GM19328 (cell line): ENCODE measurements at regions not wholly inside any gene's neighbourhood (a gene's known extent, or its start where the extent isn't known, plus 50 kb on each side); places are given as distances from the start of the nearest gene placed in this dataset.
"Not testable (repeated sequence)": the region's sequence is repeated elsewhere in the genome, so short reads cannot be mapped to it uniquely, and the experiment has no call there.

Source experiments
- ATAC-seq: cut with Tn5 transposase; IDR thresholded peaks from one replicate; pipeline ENCODE4 v1.9.1; 2021; ENCODE audit warnings: mild to moderate bottlenecking, moderate library complexity; ENCODE audit not compliant: unreplicated experiment

DNA sequence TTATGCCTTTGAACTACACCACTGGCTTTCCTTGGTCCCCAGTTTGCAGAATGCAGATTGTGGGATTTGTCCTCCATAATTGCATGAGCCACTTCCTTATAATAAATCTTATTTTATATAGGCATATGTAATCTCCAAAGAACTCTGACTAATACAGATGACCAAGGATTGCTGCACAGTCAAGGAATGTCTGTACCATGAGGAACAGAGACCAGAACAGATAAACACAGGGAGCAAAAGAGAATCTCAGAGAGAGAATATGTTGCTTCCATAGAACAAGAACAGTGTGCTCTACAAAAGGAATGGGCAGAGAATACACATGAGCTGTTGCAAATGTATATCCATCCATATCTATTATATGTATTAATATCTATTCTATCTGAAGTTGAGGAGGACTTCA is 111.1 kb downstream of the ADRA2C start:
- no peak for ATAC-seq

DNA sequence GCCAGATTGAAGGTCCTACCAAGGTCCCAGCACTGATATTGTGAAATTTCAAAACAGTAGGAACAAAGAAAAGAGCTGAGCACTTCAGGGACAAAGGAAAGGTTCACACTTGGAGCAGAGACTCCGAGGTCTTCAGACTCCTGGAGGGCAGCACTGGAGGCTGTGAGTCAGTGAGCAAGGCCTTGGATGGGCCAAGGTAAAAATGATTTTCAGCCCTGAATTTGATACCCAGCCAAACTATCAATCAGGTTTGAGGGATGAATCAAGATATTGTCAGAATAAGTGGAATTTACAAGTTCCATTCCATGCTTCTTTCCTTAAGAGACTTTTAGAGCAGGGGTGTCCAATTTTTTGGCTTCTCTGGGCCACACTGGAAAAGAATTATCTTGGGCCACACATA is 111.7 kb downstream of the ADRA2C start:
- no peak for ATAC-seq

DNA sequence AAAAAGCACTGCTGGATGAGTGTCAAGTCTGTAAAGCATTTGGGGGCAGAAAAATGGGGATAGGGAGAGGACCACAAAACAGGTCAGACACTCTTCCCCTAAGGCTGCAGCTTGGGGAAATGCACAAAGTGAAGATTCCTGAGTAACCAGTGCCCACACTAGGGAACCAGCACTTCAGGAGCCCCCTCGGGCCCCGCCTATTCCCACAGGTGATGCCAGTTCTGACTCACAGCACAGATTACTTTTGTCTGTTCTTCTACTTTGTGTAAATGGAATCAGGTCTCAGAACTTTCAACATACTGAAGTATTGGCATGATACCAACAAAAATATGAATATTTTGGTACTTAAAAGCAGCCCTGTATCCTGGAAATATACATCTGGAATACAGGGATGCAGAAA is 112.5 kb downstream of the ADRA2C start:
- ATAC-seq: no peak

DNA sequence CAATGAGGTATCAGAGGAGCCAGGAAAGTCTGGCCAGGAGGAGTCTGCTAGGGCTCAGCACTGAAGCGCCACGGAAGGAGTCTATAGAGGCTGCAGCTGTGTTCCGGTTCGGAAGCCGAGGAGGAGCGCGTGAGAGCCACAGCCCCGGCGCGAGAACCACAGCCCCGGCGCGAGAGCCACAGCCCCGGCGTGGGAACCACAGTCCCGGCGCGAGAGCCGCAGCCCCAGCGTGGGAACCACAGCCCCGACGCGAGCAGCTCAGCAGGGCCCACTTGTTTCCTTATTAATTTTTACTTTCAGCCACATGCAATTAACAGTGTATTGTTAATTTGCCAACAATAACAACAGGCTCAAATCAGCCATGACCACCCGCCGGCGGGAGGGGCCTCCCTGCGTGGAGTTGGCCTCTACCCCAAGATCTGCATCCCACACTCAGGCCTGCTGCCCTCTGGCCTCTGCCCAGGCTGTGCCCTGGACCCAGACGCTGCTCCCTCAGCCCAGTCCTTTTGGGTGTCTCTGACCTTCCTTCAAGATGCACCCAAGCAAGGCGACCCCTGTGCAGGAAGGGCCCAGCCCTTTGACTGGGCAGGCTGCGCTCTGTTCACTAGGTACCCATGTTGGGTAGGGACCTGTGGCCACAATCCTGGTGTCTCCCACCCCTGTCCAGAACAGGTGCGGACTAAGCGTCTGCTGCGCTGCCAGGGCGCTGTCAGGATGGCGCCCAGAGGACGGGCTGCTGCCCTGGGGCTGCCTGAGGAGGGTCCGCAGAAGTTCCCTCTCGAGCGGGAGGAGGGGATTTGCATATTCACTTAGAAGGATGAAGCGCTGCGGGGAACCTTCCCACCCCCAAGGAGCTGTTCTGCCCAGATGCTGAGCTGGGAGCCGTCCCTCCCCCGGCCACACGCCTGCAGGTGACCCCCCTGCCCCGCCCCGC is 113.8 kb downstream of the ADRA2C start:
- no peak for ATAC-seq

DNA sequence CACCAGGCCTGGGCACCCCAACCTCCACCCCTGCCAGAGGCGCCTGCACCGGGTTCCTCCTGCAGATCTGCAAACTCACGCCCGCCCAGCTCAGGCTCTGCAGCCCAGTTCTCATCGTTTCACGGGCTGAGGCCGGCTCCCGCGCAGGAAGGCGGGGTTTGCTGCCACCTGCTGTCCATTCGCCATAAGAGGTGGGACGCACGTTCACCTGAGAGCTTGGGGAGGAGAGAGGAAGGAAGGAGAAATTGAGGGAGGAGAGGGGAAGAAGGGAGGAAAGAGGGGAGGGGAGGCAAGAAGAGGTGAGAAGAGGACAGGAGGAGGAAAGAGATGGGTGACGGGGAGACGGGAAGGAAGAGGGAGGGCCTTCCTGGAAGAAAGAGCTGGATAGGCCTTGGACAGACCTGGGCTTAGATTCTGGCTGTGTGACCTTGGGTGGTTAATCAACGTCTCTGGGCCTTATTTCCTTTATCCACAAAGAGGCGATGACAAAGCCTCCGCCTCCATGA is 114.5 kb downstream of the ADRA2C start:
- ATAC-seq: no peak

DNA sequence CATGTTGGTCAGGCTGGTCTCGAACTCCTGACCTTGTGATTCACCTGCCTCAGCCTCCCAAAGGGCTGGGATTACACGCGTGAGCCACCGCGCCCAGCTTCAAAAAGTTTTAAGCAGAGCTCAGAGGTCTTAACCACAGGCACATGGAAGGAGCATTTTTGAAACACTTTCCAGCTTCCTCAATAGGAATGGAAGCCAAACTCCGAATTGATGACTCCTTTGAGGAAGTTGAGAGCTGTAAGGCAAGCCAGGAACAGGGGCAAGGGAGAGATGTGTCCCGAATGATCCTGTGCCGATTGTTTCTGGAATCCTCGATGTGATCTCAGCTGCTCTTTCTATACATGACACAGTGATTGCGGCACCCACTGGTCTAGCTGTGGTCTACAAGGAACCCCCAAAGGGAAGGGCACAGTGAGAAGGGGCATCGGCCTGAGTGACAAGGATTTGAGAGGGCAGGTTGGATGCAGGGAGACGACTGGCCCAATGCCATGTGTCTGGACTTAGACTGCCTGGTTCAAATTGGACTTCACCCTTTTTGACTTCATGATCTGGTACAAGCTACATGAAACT is 116.2 kb downstream of the ADRA2C start:
- ATAC-seq: not testable (repeated sequence)

DNA sequence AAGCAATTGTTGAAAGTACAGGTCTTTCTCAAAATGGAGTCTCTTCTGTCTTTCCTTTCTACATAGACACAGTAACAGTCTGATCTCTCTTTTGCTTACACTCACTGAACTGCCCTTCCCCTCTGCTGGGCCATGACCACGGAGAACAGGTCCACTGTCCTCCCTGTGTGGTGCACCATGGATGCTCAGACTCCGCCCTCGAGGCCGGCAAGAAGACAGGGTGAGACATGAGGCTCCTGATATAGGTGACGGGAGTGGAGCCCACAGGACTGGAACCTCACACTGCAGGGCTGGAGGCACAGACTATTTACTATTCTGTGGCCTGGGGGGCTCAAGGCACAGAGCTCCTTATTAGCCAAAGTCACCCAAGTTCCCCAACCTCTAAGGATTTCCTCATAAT is 118.1 kb downstream of the ADRA2C start:
- ATAC-seq: not testable (repeated sequence)

DNA sequence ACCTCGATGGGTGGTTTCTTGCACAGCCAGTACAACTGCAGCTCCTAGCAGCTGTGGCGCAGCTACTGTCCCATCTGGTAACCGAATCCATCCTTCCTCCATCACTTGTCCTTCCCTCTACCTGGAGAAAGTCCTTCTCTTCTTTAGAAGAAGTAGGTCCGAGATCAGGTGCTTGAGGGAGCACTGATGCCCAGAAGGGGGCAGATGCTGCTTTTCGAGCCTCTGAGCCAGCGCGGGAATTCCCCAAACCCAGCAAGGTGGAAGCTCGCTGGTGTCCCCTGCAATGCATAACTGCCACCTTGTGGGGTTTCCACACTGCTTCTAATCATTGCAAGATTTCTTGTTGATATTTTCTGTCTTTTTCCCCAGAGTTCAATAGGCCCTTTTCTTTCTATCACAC is 127.4 kb downstream of the ADRA2C start:
- not testable (repeated sequence) for ATAC-seq

DNA sequence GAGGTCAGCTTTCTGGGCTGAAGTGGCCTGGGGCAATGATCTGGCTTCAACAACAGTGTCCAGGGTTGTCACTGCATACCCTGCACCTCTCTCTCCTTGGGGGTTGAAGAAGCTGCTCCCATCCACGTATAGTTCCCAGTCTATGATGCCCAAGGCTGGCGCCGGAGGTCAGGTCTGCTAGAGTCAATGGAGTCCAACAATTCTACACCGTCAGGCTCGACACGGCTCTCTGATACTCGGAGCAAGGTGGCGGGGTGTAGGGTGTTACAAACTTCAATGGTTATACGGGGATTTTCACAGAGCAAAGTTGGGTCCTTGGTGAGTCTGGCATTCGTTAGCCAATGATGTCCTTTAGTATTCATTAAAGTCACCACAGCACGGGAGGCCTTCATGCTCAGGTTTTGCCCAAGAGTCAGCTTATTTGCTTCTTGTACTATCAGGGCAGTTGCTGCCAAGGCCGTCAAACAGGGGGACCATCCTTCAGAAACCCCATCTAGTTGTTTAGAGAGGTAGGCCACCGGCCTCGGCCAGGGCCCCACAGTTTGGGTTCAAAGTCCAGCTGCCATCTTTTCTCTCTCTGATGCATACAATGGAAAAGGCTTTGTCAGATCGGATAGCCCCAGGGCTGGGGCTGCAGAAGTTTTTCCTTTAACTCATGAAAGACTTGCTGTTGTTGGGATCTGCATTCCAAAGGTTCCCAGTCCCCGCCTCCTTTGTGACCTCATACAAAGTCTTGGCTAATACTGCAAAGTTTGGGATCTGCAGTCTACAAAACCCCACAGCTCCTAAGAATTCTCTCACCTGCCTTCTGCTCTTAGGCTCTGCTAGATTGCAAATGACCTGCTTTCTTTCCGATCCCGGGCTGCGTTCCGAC is 128.1 kb downstream of the ADRA2C start:
- ATAC-seq: not testable (repeated sequence)

DNA sequence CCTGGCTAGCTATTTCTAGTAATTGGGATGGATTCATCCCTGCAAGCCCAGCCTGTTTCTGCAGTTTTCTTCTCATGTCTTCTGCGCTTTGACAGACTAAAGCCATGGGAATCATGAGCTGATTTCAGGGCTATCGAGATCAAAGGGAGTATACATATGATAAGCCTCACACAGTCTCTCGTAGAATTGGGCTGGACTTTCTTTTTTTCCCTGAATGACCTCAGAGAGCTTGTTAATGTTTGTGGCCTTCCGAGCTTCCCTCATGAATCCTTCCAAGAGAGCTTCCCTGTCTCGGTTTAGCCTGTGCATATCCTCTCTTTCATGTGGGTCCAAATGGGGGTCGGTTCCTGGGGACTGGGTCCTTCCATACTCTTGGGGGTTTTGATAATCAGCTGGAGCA is 130.3 kb downstream of the ADRA2C start:
- no peak for ATAC-seq

DNA sequence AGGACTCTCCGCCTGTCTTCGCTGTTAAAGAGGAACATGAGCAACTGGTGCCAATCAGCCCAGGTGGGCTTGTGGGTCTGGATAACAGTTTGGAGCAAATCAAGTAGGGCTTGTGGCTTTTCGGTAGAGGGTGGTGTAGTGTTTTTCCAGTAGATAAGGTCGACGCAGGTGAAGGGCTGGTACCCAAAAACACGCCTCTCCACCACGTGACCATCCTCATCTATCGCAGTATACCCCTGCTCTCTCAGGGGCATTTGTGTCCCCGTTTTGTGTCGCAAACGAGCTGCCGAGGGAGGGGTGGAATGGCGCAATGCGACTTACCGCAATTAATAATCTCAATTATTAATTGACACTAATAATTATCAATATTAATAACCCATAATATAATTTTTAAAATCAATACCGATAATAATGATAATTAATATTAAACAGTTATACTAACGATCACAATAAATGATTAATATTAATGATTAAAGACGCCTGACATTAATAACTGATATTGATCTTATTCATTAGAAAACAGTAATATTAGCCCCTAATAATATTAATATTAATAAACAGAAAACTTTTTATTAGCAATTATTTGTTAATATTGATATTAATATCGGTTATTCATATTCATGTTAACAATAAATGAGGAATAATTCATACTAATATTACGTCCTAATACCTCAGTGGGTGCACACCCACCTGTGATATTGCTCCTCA is 130.8 kb downstream of the ADRA2C start:
- ATAC-seq: not testable (repeated sequence)

DNA sequence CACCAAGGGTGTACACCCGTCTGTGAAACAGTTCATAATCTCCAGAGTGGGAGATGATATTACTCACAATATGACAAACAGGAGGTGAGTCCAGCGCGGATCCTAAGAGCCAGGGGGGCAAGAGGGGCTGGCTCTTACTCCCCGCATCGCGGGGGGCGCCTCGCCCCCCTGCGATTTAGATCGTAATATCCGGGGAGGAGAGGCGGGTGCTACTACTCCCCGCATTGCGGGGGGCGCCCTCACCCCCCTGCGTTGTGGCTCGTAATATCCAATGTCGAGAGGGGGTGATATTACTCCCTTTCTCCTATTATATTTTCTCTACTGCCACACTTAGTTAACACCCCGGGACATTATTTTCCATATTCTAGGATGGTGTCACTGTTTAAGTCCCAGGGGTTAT is 131.9 kb downstream of the ADRA2C start:
- ATAC-seq: no peak

DNA sequence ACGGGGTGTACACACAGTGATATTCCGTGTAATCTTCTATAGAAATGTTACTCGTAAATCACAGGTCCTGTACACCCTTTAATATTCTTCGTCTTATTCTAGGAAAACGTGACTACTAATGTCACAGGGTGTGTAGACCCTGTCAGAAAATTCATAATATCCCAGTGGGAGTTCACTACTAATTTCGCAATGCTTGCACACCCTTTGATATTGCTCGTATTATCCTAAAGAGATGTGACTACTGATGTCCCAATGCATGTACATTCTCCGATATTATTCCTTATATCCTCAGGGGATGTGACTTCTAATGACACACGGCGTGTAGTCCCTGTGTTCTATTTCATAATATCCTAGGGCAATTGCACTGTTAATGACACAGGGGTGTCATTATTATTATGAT is 132.7 kb downstream of the ADRA2C start:
- ATAC-seq: not testable (repeated sequence)

DNA sequence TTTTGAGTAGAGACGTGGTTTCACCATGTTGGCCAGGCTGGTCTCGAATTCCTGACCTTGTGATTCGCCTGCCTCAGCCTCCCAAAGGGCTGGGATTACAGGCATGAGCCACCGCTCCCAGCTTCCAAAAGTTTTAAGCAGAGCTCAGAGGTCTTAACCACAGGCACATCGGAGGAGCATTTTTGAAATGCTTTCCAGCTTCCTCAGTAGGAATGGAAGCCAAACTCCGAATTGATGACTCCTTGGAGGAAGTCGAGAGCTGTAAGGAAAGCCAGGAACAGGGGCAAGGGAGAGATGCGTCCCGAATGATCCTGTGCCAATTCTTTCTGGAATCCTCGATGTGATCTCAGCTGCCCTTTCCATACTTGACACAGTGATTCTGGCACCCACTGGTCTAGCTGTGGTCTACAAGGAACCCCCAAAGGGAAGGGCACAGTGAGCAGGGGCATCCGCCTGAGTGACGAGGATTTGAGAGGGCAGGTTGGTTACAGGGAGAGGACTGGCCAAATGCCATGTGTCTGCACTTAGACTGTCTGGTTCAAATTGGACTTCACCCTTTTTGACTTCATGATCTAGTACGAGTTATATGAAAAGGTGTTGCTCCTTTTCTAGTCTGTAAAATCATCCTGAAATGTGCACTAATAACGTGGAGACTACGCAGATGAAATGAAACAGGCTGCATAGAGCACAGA is 138.2 kb downstream of the ADRA2C start:
- not testable (repeated sequence) for ATAC-seq

DNA sequence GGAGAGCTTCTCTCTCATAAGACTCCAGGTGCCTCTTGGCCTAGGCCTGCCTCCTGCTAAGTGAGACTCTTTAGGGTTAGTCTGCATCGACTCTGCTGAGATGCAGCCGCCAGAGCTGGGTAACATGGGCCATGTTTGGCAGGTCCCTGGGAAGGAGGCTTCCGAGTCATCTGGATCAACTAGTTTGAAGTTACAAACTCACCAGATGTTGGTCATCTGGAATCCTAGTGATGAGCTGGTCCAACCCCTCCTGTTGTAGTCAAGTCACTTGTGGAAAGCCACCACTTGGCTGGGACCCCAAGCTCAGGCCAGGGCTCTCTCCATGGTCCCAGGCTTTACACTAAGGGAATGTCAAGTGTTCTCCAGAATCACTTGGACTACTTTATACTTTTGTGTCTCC is 143.4 kb downstream of the ADRA2C start:
- not testable (repeated sequence) for ATAC-seq

DNA sequence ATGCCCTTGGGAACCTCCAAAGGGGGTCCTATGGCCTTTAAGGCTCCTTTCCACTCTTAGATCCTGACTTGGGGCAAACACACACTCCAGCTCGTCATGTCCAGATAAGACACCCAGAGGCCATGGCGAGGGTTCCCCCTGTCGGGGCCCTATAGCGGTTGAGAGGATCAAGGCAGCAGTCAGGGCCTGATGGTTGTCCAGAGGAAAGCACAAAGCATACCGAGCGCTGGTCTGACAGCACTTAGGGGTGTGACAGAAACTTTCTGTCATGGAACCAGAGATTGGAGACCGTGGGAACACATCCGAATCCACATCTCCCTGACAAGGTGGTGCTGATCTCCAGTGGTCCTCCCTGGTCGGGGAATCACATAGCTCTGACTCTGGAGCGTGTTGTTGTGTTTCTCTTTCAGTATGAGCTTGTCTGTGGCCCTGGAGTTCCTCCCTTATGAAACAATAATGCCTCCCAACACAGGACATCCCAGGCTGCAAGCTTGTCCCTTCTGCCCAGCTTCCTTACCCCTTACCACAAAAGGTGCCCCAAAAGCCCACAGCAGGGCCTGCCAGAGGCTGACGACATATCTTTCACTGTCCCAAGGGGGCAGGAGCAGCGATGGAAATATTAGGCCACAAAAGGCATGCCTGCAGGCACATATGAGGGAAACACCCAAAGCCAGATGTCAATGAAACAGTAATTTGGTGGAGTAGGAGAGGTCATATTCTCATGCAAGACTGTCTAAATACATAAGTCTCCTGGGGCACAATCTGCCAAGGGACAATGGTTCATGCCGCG is 144.2 kb downstream of the ADRA2C start:
- not testable (repeated sequence) for ATAC-seq

DNA sequence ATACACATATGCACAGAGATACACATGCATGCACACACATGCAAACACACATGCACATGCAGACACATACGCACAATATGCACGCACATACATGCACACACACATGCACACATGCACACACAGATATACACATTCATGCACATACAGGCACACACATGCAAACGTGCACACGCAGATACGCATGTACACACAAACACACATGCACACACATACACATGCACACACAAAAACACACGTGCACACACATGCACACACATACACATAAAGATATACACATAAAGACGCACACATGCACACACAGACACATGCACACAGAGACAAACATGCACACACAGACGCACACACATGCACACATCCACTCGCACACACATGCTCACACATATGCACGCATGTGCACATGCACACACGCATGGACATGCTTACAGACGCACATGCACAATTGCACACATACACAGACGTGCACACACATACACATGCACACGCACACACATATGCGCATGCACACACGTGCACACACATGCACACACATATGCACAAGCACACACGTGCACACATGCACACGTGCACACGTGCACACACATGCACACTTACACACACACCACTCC is 145.2 kb downstream of the ADRA2C start:
- ATAC-seq: no peak

DNA sequence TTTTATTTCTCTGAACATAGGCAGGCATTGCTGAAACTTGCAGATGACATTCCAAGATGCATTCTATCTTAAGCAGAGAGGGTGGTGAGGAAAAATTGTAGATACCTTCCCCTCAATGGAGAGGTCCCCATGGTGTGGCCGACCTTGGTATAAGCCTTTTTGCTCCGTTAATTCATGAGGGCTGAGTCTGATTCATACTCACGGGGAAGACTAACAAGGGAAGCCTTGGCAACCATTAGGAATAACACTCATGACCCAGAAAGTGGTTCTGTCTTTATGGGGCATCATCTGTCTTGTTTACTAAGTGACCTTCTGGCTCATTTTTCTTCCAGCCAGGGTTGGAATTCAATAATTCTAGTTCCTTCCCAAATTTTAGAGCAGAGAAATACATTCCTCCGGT is 148.3 kb downstream of the ADRA2C start:
- ATAC-seq: not testable (repeated sequence)

DNA sequence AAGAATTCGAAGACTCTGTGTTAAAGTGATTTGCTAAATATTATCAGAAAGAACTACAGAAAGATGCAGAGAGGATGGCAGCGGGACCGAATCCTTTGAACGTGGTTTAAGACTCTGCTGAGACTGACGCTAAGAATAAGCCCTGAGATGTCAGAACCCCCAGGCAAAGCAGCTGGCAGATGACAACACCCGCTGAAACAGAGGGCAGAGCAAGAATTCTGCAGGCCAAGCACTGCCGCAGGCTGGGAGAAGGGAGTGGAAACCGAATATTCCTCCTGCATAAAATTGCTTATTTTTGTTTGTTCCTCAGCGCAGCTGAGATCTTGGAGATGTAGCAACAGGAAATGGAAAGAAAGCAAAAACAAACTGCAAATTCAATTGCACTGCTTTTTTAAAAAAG is 153.3 kb downstream of the ADRA2C start:
- ATAC-seq: not testable (repeated sequence)
